ENCODE measurements at regions not wholly inside any gene's neighbourhood (a gene's known extent, or its start where the extent isn't known, plus 50 kb on each side); places are given as distances from the start of the nearest gene placed in this dataset.

- TF ChIP-seq, protein P1, sequence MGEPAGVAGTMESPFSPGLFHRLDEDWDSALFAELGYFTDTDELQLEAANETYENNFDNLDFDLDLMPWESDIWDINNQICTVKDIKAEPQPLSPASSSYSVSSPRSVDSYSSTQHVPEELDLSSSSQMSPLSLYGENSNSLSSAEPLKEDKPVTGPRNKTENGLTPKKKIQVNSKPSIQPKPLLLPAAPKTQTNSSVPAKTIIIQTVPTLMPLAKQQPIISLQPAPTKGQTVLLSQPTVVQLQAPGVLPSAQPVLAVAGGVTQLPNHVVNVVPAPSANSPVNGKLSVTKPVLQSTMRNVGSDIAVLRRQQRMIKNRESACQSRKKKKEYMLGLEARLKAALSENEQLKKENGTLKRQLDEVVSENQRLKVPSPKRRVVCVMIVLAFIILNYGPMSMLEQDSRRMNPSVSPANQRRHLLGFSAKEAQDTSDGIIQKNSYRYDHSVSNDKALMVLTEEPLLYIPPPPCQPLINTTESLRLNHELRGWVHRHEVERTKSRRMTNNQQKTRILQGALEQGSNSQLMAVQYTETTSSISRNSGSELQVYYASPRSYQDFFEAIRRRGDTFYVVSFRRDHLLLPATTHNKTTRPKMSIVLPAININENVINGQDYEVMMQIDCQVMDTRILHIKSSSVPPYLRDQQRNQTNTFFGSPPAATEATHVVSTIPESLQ (CRISPR knock-in tag; IDR thresholded peaks at IDR 0.05), result no peak
- TF ChIP-seq ATF1 (CRISPR knock-in tag; IDR thresholded peaks at IDR 0.05) (no peak), ZNF121 (CRISPR knock-in tag; IDR thresholded peaks at IDR 0.05) (no peak)
- TF ChIP-seq, protein P2, sequence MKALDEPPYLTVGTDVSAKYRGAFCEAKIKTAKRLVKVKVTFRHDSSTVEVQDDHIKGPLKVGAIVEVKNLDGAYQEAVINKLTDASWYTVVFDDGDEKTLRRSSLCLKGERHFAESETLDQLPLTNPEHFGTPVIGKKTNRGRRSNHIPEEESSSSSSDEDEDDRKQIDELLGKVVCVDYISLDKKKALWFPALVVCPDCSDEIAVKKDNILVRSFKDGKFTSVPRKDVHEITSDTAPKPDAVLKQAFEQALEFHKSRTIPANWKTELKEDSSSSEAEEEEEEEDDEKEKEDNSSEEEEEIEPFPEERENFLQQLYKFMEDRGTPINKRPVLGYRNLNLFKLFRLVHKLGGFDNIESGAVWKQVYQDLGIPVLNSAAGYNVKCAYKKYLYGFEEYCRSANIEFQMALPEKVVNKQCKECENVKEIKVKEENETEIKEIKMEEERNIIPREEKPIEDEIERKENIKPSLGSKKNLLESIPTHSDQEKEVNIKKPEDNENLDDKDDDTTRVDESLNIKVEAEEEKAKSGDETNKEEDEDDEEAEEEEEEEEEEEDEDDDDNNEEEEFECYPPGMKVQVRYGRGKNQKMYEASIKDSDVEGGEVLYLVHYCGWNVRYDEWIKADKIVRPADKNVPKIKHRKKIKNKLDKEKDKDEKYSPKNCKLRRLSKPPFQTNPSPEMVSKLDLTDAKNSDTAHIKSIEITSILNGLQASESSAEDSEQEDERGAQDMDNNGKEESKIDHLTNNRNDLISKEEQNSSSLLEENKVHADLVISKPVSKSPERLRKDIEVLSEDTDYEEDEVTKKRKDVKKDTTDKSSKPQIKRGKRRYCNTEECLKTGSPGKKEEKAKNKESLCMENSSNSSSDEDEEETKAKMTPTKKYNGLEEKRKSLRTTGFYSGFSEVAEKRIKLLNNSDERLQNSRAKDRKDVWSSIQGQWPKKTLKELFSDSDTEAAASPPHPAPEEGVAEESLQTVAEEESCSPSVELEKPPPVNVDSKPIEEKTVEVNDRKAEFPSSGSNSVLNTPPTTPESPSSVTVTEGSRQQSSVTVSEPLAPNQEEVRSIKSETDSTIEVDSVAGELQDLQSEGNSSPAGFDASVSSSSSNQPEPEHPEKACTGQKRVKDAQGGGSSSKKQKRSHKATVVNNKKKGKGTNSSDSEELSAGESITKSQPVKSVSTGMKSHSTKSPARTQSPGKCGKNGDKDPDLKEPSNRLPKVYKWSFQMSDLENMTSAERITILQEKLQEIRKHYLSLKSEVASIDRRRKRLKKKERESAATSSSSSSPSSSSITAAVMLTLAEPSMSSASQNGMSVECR (CRISPR knock-in tag; IDR thresholded peaks at IDR 0.05; ENCODE audit: borderline replicate concordance), result no peak
Observed at GRCh38 chr4:127138586-127138985, 494.2 kb upstream of the INTU start (continued).

GRCh38 chr4:127139788-127140286 is 492.9 kb upstream of the INTU start:
- TF ChIP-seq IRF2 (CRISPR knock-in tag; IDR thresholded peaks at IDR 0.05; ENCODE audit: borderline replicate concordance, low read depth), result no peak
- TF ChIP-seq, protein P3, sequence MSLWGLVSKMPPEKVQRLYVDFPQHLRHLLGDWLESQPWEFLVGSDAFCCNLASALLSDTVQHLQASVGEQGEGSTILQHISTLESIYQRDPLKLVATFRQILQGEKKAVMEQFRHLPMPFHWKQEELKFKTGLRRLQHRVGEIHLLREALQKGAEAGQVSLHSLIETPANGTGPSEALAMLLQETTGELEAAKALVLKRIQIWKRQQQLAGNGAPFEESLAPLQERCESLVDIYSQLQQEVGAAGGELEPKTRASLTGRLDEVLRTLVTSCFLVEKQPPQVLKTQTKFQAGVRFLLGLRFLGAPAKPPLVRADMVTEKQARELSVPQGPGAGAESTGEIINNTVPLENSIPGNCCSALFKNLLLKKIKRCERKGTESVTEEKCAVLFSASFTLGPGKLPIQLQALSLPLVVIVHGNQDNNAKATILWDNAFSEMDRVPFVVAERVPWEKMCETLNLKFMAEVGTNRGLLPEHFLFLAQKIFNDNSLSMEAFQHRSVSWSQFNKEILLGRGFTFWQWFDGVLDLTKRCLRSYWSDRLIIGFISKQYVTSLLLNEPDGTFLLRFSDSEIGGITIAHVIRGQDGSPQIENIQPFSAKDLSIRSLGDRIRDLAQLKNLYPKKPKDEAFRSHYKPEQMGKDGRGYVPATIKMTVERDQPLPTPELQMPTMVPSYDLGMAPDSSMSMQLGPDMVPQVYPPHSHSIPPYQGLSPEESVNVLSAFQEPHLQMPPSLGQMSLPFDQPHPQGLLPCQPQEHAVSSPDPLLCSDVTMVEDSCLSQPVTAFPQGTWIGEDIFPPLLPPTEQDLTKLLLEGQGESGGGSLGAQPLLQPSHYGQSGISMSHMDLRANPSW (CRISPR knock-in tag; conservative IDR thresholded peaks at IDR 0.05; ENCODE audit: low read depth), result no peak
- TF ChIP-seq, protein P4, sequence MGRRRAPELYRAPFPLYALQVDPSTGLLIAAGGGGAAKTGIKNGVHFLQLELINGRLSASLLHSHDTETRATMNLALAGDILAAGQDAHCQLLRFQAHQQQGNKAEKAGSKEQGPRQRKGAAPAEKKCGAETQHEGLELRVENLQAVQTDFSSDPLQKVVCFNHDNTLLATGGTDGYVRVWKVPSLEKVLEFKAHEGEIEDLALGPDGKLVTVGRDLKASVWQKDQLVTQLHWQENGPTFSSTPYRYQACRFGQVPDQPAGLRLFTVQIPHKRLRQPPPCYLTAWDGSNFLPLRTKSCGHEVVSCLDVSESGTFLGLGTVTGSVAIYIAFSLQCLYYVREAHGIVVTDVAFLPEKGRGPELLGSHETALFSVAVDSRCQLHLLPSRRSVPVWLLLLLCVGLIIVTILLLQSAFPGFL (CRISPR knock-in tag; IDR thresholded peaks at IDR 0.05; ENCODE audit: borderline replicate concordance), result no peak
- TF ChIP-seq, protein P5, sequence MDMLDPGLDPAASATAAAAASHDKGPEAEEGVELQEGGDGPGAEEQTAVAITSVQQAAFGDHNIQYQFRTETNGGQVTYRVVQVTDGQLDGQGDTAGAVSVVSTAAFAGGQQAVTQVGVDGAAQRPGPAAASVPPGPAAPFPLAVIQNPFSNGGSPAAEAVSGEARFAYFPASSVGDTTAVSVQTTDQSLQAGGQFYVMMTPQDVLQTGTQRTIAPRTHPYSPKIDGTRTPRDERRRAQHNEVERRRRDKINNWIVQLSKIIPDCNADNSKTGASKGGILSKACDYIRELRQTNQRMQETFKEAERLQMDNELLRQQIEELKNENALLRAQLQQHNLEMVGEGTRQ (CRISPR knock-in tag; IDR thresholded peaks at IDR 0.05), result no peak
- no peak for TF ChIP-seq ESRRA (CRISPR knock-in tag; IDR thresholded peaks at IDR 0.05; ENCODE audit: borderline replicate concordance)
- TF ChIP-seq EMX1 (CRISPR knock-in tag; IDR thresholded peaks at IDR 0.05), result no peak
- DNase-seq (ENCODE audit: low spot score) (no peak), ATAC-seq (peak; percentile 69)
- ChIA-PET CTCF (no interaction called here), POLR2A (no interaction called here)
- H3K27me3 Mint-ChIP-seq (ENCODE audit: low read depth), result no peaks in the 10 kb centered on the region
- no peaks in the 10 kb centered on the region for H3K9me3 Mint-ChIP-seq
- H3K4me1 Mint-ChIP-seq, result peaks cover 7% of the 10 kb centered on the region; the same call in 1 of the 2 replicates
- no peak overlapping the region for H3K27ac Mint-ChIP-seq
- H3K4me3 Mint-ChIP-seq, result no peak overlapping the region
- H3K36me3 Mint-ChIP-seq, result no peaks in the 10 kb centered on the region

DNA sequence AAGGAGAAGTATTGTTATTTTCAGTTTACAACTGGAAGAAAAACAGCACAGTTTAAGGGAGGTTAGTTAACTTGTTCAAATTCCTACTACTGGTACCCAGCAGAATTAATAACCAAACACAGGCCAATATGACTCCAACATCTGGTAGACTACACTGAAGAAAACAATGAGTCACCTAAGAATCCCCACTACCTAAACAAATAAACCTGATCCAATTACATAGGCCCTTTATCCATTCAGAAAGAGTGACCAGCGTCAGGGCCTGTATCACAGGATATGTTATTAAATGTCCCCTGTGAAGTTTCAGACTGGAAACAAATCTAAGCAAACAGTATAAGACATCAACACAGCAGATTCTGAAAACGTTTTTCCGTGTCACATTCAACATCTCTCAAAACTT is 492.5 kb upstream of the INTU start:
- Mint-ChIP-seq H3K36me3 (no peaks in the 10 kb centered on the region), H3K27me3 (ENCODE audit: low read depth) (no peaks in the 10 kb centered on the region), H3K4me3 (no peak overlapping the region), H3K27ac (no peak overlapping the region), H3K9me3 (no peaks in the 10 kb centered on the region), H3K4me1 (peaks cover 7% of the 10 kb centered on the region; the same call in 1 of the 2 replicates)
- ChIA-PET POLR2A (no interaction called here), CTCF (no interaction called here)
- DNase-seq (ENCODE audit: low spot score), result no peak
- no peak for ATAC-seq
- TF ChIP-seq SP1 (CRISPR knock-in tag; conservative IDR thresholded peaks at IDR 0.05), result no peak
- TF ChIP-seq GABPB1 (CRISPR knock-in tag; IDR thresholded peaks at IDR 0.05), result no peak
- no peak for TF ChIP-seq MAX (CRISPR knock-in tag; IDR thresholded peaks at IDR 0.05)
- TF ChIP-seq ZNF121 (CRISPR knock-in tag; IDR thresholded peaks at IDR 0.05), result no peak
- no peak for TF ChIP-seq ZMAT4 (CRISPR knock-in tag; IDR thresholded peaks at IDR 0.05)
- no peak for TF ChIP-seq ZNF317 (CRISPR knock-in tag; IDR thresholded peaks at IDR 0.05; ENCODE audit: borderline replicate concordance, low read depth)
- TF ChIP-seq, protein P6, sequence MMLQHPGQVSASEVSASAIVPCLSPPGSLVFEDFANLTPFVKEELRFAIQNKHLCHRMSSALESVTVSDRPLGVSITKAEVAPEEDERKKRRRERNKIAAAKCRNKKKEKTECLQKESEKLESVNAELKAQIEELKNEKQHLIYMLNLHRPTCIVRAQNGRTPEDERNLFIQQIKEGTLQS (CRISPR knock-in tag; conservative IDR thresholded peaks at IDR 0.05), result no peak
- no peak for TF ChIP-seq HMGA2 (CRISPR knock-in tag; IDR thresholded peaks at IDR 0.05)
- TF ChIP-seq E2F1 (CRISPR knock-in tag; IDR thresholded peaks at IDR 0.05), result no peak
